DMS114 treated with DMSO at 0.1 percent for 48 hours (cell line): ENCODE measurements at regions not wholly inside any gene's neighbourhood (a gene's known extent, or its start where the extent isn't known, plus 50 kb on each side); places are given as distances from the start of the nearest gene placed in this dataset.
"Not testable (repeated sequence)": the region's sequence is repeated elsewhere in the genome, so short reads cannot be mapped to it uniquely, and the experiment has no call there.

Experiments used
- DNase-seq: peaks from one replicate; lab custom pipeline; 2025; ENCODE audit not compliant: unreplicated experiment; lab: John Stamatoyannopoulos, UW

GRCh38 chr2:194486326-194486725, 1170.7 kb upstream of the SLC39A10 start:
- no peak for DNase-seq

DNA sequence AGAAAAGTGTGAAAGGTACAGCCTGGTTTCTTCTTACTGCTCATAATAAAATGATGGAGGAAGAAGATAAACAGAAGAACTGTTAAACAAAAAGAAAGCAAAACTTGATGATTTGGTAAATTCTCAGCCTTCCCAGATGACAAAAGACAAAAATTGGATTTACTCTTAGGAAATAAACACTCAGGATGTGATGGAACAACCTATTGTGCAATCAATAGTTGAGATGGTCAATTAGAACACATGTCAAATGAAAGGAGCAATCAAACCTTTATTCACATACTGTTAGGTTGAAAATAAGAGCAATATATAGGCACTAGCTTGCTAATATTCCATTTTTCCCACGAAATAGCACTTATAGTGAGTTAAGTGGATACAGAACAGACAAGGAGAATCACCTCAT, 1174.0 kb upstream of the SLC39A10 start:
- DNase-seq = no peak

DNA sequence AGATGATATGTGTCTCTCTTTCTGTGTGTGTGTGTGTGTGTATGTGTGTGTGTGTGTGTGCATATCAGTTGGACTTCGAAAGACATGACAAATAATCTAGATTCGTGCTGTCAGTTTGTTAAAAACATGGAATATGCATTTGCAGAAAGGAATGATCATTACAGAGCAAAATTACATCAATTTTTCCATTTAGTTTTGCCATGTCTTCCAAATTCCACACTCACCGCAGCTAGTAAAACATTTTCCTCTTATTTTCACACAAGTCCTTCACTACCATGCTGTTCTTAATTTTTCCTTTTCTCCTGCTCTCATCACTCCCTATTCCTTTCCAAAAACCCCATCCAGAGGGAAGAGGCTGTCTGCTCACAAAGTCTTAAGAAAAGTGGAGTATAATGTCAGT, 1191.4 kb upstream of the SLC39A10 start:
- no peak for DNase-seq

DNA sequence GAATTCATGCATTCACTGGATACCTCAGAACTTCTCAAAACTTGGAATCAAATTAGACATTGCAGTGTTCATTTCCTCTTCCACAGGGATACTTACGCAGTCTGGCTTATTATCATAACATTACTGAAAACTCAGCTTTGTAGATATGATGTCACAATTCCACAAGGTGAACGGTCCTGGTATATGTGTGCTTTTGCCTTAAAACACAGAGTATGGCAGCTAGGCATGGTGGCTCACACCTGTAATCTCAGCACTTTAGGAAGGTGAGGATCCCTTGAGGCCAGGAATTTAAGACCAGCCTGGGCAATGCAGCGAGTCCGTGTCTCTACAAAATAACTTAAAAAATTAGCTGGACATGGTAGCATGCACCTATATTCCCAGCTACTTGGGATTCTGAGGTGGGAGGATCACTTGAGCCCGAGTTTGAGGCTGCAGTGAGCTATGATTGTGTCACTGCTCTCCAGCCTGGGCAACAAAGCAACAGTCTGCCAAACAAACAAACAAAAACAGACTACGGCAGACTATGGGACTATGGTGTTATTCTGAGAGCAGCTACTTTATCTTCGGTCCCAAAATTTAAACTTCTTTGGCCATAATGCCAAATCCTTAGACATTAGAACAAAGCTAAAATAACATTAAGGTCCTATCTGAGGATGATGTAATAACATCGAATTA, 1191.9 kb upstream of the SLC39A10 start:
- DNase-seq = no peak

DNA sequence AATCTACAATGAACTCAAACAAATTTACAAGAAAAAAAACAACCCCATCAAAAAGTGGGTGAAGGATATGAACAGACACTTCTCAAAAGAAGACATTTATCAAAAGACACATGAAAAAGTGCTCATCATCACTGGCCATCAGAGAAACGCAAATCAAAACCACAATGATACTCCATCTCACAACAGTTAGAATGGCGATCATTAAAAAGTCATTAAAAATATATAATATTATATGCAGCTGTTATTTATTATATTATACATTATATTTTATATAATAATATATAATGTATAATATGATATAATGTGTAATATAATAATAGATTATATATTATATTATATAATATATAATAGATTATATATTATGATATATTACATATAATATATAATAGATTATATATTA, 1194.1 kb upstream of the SLC39A10 start:
- not testable (repeated sequence) for DNase-seq

- no peak for DNase-seq
These were observed 1201.7 kb upstream of the SLC39A10 start for GRCh38 chr2:194455358-194455757.

DNA sequence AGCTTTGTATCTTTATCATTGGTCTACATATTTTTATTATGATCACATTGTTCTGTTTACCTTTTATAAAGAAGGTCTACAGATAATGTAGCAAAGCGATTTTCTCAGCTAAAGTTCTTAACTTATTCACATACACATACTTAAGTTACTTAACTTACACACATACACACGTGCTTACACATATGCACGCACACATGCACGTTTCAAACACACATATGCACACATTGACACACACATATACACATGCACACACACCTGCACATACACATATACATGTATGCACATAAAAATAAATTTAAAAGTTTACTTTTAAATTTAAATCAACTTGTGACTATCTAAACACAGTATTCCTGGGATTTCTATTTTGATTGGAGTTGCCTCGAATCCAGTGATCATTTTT, 1204.5 kb upstream of the SLC39A10 start:
- DNase-seq = no peak

DNA sequence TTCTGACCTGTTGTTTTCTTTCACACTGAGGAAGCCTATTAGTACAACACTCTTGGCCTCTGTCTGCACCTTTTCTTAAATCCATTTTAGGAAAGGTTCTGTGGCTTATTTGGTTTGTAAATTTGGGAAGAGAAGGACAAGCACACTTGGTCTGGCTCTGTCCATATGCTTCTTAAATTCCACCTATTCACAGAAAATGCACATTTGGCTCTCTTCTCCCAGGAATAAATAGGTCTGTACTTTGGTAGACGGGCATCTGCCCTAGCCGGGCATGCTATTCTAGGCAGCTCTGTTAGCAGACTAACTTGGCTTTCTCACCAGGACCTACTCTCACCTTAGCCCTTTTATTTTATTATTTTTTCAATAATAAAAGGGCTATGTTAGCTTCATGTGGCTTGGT, 1211.8 kb upstream of the SLC39A10 start:
- DNase-seq = no peak

DNA sequence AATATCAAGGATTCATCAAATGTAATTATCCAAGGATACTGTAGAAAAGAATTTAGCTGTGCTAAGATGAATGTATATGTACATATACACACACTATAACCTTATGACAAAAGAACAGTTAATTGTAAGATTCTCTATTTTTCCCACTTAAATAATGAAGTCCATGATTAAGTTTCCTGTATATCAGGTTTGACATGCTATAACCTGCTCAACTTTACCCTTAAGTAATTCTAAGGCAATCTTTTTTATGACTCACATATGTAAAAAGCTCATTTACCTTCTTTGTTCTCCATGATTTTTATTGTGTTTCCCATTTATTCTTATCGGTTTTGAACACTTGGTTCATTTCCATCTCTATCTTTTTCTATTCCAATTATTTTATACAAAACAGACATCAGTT, 1213.1 kb upstream of the SLC39A10 start:
- no peak for DNase-seq

- no peak for DNase-seq
These were observed 1232.3 kb upstream of the SLC39A10 start for GRCh38 chr2:194424683-194425209.

DNA sequence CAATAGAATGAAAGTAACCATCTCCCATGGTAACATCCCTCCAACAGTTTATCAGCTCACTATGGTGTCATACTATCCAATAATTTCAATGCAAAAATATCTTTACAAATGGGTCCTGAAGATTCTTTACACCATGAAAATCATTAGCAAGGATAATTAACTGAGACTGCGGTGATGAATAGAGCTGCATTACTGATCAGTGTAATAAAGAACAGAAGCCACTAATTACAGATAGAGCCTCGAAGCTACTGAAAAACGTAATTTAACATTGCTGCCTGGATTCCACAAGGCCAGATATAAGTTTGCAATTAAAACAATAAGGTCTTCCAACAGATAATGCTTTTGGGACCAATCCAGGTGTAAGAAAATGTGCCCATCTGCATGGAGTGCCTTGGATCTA, 1245.8 kb upstream of the SLC39A10 start:
- no peak for DNase-seq

- no peak for DNase-seq
These were observed 1261.2 kb upstream of the SLC39A10 start for GRCh38 chr2:194395818-194396217.

- DNase-seq = no peak
These were observed 1271.7 kb upstream of the SLC39A10 start for GRCh38 chr2:194385376-194385775.

DNA sequence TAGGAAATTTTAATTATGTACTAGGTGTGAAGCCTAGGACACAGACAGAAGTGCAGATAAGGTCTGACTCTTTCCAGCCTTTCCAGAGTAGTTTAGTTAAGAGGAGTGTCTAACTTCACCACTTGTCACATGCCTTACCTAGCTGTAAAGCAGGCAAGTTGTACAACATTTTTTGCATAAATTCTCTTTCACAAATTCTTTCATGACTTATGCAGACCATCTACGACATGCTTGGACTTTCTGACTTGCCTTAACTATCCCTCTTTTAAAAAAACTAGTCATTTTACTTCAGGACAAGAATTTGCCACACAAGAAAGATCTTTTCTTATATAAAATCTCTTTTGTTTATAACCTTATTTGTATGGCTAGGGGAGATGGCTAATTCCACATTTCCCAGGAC, 1273.6 kb upstream of the SLC39A10 start:
- DNase-seq = no peak

DNA sequence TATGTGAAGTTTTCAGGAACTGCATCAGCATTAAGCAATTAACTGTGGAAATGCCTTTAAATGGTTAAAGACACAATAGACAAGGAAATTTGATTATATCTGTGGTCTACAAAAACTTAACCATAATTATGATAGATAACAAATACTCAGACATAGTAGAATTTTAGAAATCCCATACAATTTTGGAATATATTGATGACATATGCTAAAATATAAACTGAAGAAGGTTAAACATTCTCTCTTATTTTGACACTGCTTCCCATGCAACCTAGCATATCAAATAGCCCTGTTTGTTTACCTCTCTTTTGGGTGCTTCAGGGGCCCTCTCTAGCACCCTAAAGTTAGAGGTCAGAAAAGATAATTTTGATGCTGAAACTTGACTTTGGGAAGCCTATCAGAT, 1274.8 kb upstream of the SLC39A10 start:
- DNase-seq = no peak

DNA sequence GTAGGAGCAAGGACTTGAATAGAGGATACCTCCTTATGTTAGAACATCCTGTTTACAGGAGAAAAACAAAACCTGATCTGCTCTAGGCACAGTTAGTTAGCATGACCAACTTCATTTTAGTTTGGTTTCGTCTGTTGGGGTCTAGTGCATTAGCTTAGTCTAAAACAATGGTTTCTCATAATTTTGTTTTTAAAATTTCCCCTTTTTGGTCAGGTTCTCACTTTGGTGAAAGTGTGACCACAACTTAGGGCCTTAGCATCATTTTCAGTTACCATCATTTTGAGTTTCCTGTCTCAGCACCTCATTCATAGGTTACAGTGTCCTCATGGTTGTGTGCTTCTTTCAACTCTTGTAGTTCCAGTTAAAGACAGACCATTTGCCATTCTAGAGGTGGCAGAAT, 1277.0 kb upstream of the SLC39A10 start:
- no peak for DNase-seq

DNA sequence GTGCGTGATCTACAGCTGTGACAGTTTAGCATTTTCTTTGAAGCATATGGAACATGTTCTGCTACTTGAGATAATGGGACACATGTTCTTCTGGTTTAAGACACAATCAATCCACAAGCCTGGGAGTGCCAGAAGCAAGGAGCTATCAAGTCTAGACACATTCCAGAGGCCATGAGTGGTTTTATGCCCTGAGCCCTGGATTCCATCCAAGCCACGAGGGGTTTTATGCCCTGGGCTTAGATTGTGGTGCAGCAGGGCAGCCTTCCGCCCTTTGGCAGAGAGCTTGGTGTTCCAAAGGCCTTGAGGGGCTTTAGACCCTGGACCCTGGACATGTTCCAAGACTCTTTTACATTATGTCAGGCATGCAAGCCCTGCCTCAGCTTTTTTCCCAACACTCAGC, 1289.6 kb upstream of the SLC39A10 start:
- DNase-seq = not testable (repeated sequence)

- DNase-seq = no peak
These were observed 1293.1 kb upstream of the SLC39A10 start for GRCh38 chr2:194363878-194364277.

GRCh38 chr2:194363295-194363694, 1293.7 kb upstream of the SLC39A10 start:
- DNase-seq = no peak

- no peak for DNase-seq
These were observed 1304.5 kb upstream of the SLC39A10 start for GRCh38 chr2:194352505-194352904.

GRCh38 chr2:194346193-194346592, 1310.8 kb upstream of the SLC39A10 start:
- DNase-seq = no peak

- no peak for DNase-seq
These were observed 1311.7 kb upstream of the SLC39A10 start for GRCh38 chr2:194345347-194345746.

DNA sequence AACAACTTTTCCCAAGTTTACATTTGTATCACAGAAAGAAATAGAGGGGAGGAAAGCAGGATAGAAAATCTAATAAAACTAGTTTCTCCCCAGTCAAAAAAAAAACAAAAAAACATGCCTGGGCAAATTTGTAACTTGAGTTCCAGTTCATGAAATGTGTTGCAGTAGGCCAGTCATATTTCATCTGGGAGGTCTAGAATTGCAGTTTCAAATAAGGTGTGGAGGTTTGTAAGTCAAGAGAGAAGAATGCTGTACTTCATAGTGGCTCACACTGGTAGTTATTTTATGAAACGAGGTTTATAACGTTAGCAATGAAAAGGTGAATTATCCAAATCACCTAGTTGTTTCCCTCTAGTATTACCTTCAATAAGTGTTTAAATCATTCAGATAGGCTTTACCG, 1313.9 kb upstream of the SLC39A10 start:
- no peak for DNase-seq
